Esophagus squamous epithelium (tissue), 5 donors: ENCODE measurements at regions not wholly inside any gene's neighbourhood (a gene's known extent, or its start where the extent isn't known, plus 50 kb on each side); places are given as distances from the start of the nearest gene placed in this dataset.

ENCODE experiments used
- DNase-seq: peaks from one replicate; lab custom pipeline; 2025; lab: John Stamatoyannopoulos, UW
- H3K27ac ChIP-seq, 4 donors: fragments of 200-600 bp; sonication (generic); one replicate each; pipeline ENCODE4 v1.5.1; 2016 to 2019; ENCODE audit warnings: mild to moderate bottlenecking in 1 of 4
- H3K27me3 ChIP-seq, 4 donors: fragments of 200-600 bp; sonication (generic); 1 replicate in 3 of 4; 2 replicates in 1 of 4; pipeline versions ENCODE4 v1.5.1 to v1.6.0; 2017 to 2021; ENCODE audit warnings: antibody characterized with exemption in 1 of 4
- H3K36me3 ChIP-seq, 3 donors: fragments of 200-600 bp; sonication (generic); one replicate each; pipeline ENCODE4 v1.5.1; 2016 to 2019
- H3K4me1 ChIP-seq, 3 donors: fragments of 200-600 bp; sonication (generic); one replicate each; pipeline ENCODE4 v1.5.1; 2017 to 2019
- H3K4me3 ChIP-seq, 4 donors: fragments of 200-600 bp; sonication (generic); 1 replicate in 3 of 4; 2 replicates in 1 of 4; pipeline ENCODE4 v1.5.1; 2016 to 2019; ENCODE audit warnings: mild to moderate bottlenecking in 2 of 4, moderate library complexity in 1 of 4
- H3K9me3 ChIP-seq, 3 donors: fragments of 200-600 bp; sonication (generic); one replicate each; pipeline ENCODE4 v1.5.1; 2016 to 2019
- CTCF ChIP-seq, 6 experiments: fragments of 450-650 bp in 4 of 6; fragments of 200-600 bp in 2 of 6; sonication (generic) in 2 of 6; IDR thresholded peaks; one replicate each; pipeline ENCODE4 v1.5.1; 2016 to 2019; ENCODE audit warnings: antibody characterized with exemption in 6 of 6, mild to moderate bottlenecking in 4 of 6, moderate library complexity in 4 of 6
- POLR2A ChIP-seq, 4 donors: fragments of 450-650 bp; IDR thresholded peaks; one replicate each; pipeline ENCODE4 v1.6.1; 2017; ENCODE audit warnings: antibody characterized with exemption in 4 of 4, mild to moderate bottlenecking in 4 of 4, moderate library complexity in 3 of 4
- WGBS, 2 donors: methylation state at CpG; one replicate each; pipeline ENCODE4 v1.1.5; 2018; 5-methylcytosine and 5-hydroxymethylcytosine counted together
- intact Hi-C: fragments of 100-400 bp; cut with DNase I; formaldehyde crosslinking; loops from one replicate; pipeline ENCODE4 v1.15.0; 2022
- donor health status: DM: yes; HTN: yes; CAD: no.

DNA sequence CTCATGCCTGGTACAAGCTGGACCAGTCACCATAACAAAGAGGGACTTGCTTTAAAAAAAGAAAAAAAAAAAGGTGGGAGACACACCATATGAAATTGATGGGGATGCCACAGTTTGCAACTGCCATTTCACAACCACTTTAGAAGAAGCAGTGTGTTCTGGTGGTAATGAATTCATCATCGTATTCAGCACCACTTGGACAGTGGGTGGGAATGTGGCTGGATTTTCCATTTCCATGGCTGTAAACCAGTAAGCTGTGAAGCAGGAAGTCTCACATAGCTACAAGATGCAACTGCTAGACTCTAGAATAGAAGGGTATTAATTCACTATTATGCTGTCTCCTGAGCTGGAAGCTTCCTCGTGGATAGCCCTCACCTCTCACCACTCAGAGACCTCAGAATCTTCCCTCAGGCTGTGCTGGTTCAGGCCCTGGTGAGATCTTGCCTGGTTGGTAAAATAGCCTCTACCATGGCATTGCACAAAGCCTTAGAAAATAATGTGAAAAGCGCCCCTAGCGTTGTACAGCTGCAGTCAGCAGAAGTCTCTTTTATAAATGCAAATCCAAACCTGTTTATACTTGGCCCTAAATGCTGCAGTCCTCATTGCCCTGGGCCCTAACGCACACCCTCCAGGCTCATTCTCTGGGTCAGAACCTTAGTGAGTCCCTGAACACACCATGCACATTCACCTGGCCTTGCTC is 150.7 kb downstream of the KCTD15 start:
- DNase-seq, result no peak
- intact Hi-C loops, result no loop called here
- WGBS, 2 donors, result 54 to 61% methylated on average over 5 of the region's 5 CpGs

GRCh38 chr19:33948651-33949335 is 152.1 kb downstream of the KCTD15 start:
- 58 to 68% methylated on average over 8 of the region's 8 CpGs for whole genome bisulfite sequencing, 2 donors
- TF ChIP-seq POLR2A (IDR thresholded peaks at IDR 0.05), result no peak
- no peak for TF ChIP-seq CTCF (IDR thresholded peaks at IDR 0.05)
- no peak for DNase-seq
- H3K27me3 ChIP-seq, result peaks cover 0 to 3% (median 0%) of the 10 kb centered on the region in 4 donors
- no peaks in the 10 kb centered on the region for H3K4me1 ChIP-seq
- intact Hi-C loops, result no loop called here
- no peaks in the 10 kb centered on the region for H3K9me3 ChIP-seq
- no peak overlapping the region for H3K4me3 ChIP-seq
- no peak overlapping the region for H3K27ac ChIP-seq
- H3K36me3 ChIP-seq, result no peaks in the 10 kb centered on the region

More for the DNA sequence above, 150.7 kb downstream of the KCTD15 start:
- no peak for TF ChIP-seq POLR2A (IDR thresholded peaks at IDR 0.05)
- peak in 3 of 6 experiments; percentile 7 to 44 (median 20) for TF ChIP-seq CTCF (IDR thresholded peaks at IDR 0.05)
- Histone ChIP-seq H3K4me1 (no peaks in the 10 kb centered on the region), H3K36me3 (no peaks in the 10 kb centered on the region), H3K27me3 (no peaks in the 10 kb centered on the region), H3K27ac (no peak overlapping the region), H3K4me3 (no peak overlapping the region), H3K9me3 (no peaks in the 10 kb centered on the region)

- Histone ChIP-seq H3K4me3 (no peak overlapping the region), H3K27me3 (peaks cover 0 to 17% (median 0%) of the 10 kb centered on the region in 4 donors), H3K9me3 (no peaks in the 10 kb centered on the region), H3K4me1 (no peaks in the 10 kb centered on the region), H3K27ac (no peak overlapping the region), H3K36me3 (no peaks in the 10 kb centered on the region)
- no peak for TF ChIP-seq POLR2A (IDR thresholded peaks at IDR 0.05)
- TF ChIP-seq CTCF (IDR thresholded peaks at IDR 0.05), result no peak
- WGBS, 2 donors, result 85 to 86% methylated on average over 16 to 17 of the region's 17 CpGs
- no peak for DNase-seq
- intact Hi-C loops, result no loop called here
Measured at GRCh38 chr19:33950091-33950750, 153.6 kb downstream of the KCTD15 start.

GRCh38 chr19:33953023-33953422 is 156.4 kb downstream of the KCTD15 start:
- no peak for DNase-seq
- Histone ChIP-seq H3K4me3 (no peak overlapping the region), H3K9me3 (no peaks in the 10 kb centered on the region), H3K4me1 (no peaks in the 10 kb centered on the region), H3K36me3 (no peaks in the 10 kb centered on the region), H3K27ac (no peak overlapping the region), H3K27me3 (peaks cover 0 to 24% (median 0%) of the 10 kb centered on the region in 4 donors)
- intact Hi-C loops, result no loop called here
- 81 to 85% methylated on average over 5 to 8 of the region's 8 CpGs for whole genome bisulfite sequencing, 2 donors
- TF ChIP-seq POLR2A (IDR thresholded peaks at IDR 0.05) (no peak), CTCF (IDR thresholded peaks at IDR 0.05) (no peak)

- intact Hi-C loops, result no loop called here
- no peak for DNase-seq
Measured at GRCh38 chr19:33953592-33953991, 156.9 kb downstream of the KCTD15 start.

More at GRCh38 chr19:33953592-33953991, 156.9 kb downstream of the KCTD15 start:
- Histone ChIP-seq H3K27ac (no peak overlapping the region), H3K4me1 (no peaks in the 10 kb centered on the region), H3K27me3 (peaks cover 0 to 24% (median 0%) of the 10 kb centered on the region in 4 donors), H3K4me3 (no peak overlapping the region), H3K9me3 (no peaks in the 10 kb centered on the region), H3K36me3 (no peaks in the 10 kb centered on the region)
- 29 to 64% methylated on average over 4 of the region's 4 CpGs for WGBS, 2 donors
- TF ChIP-seq POLR2A (IDR thresholded peaks at IDR 0.05) (no peak), CTCF (IDR thresholded peaks at IDR 0.05) (no peak)
